GM21360 (cell line): ENCODE measurements at regions not wholly inside any gene's neighbourhood (a gene's known extent, or its start where the extent isn't known, plus 50 kb on each side); places are given as distances from the start of the nearest gene placed in this dataset.
"Not testable (repeated sequence)": the region's sequence is repeated elsewhere in the genome, so short reads cannot be mapped to it uniquely, and the experiment has no call there.

Experiments used
- ATAC-seq: cut with Tn5 transposase; IDR thresholded peaks from one replicate; pipeline ENCODE4 v1.9.1; 2021; ENCODE audit warnings: mild to moderate bottlenecking, moderate library complexity; ENCODE audit not compliant: unreplicated experiment

GRCh38 chr6:8361259-8361658 lies 74.1 kb downstream of the SLC35B3 start:
- ATAC-seq = no peak

- ATAC-seq = no peak
Observed at GRCh38 chr6:8352966-8353340, 82.4 kb downstream of the SLC35B3 start.

- no peak for ATAC-seq
Observed at GRCh38 chr6:8352335-8352965, 82.9 kb downstream of the SLC35B3 start.

DNA sequence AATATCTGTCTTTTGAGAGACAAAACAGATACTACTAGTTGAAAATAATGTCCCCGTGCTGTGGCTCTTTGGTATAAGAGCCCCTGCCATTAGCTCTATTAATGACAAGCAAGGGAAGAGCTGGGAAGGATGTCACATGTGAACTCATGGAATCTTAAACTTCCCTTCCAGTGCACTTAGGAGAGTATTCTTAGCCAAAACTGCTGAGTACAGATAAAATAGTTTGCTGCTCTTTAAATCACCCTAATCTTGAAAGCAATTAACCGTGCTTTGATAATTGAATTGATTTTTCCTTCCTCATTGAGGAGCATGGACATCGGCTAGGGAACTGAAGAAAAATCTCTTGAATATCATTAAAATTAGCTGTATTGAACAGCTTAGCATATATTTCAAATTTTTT lies 91.7 kb downstream of the SLC35B3 start:
- no peak for ATAC-seq

DNA sequence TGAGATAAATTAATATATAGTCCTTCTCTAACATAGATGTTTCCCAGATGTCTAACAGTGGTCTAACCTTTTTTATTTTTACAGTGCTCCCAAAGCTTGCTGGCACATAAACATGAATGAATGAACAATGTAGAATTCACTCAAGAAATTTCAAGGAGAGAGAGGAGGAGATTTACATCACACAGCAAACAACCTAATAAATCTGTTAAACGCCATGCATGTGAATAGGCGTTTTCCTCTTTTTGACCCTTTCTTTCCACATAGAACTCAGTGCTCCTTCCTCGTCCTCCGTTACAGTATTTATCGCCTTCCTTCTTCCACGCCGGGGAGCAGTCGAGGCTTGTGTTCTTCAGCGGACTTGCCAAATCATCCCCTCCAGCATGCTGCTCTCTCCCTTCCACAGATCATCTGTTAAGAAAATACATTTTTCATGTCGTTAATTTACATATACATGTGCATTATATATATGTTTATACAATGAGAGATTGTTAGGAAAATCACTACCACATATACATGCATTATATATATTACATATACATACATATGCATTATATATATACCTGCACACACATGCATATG lies 93.0 kb downstream of the SLC35B3 start:
- no peak for ATAC-seq

- ATAC-seq = no peak
Observed at GRCh38 chr6:8337147-8337546, 98.2 kb downstream of the SLC35B3 start.

DNA sequence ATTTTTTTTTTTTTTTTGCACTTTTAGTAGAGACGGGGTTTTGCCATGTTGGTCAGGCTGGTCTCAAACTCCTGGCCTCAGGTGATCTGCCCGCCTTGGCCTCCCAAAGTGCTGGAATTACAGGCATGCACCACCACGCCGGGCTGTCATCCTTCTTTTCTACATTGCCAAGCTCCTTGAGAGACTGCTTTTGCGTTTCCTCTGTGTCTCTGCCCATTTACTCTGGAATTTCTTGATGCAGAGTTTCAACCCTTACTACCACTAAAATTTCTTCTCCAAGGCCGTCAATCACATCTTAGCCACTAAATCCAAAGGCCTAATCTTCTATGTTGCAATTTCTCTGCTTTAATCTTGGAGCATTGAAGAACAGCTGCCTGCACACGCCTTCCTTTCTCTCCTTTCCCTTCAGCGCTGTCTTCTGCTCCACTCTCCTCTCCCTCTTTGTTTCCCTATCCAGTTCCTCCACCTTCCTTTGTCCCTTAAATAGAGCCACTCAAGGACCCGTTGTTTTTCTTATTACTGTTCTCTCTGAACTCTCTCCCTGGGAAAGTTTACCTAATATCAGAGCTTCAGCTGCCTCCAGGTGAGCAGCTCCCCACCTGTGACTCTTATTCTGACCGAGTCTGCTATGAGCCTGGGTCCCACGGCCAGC lies 98.8 kb downstream of the SLC35B3 start:
- no peak for ATAC-seq

- ATAC-seq = no peak
Observed at GRCh38 chr6:8335896-8336295, 99.4 kb downstream of the SLC35B3 start.

DNA sequence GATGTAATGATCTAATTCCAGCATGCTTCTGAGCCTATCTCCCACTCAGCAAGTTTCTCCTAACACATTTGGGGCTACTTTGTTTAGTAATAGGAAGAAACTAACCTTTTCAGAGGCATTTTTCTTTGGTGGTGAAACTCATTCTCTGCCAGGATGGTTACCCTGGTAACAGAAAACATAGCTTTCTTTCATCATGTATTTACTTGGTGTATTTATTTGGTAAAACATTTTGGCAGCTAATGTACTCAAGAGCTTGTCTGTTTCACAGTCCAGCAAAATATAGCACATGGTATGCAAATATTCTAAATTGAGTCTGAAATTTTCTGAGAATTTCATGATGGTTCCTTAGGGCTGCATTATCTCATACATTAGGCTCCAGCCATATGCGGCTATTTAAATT lies 100.0 kb downstream of the SLC35B3 start:
- ATAC-seq = no peak

DNA sequence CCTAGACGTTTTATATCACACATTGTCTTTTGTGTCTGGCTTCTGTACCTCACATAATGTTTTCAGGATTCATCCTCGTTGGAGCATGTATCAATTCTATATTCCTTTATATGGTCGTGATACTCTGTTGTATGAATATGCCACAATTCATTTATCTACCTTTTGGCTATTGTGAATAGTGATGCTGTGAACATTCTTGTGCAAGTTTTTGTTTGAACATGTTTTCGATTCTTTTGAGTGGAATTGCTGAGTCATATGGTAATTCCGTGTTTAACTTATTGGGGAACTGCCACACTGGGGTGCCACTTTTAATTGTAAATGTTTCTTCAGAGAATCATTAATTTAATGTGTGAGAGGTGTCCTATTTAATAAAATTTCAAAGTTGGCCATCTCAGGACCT lies 101.2 kb downstream of the SLC35B3 start:
- no peak for ATAC-seq

DNA sequence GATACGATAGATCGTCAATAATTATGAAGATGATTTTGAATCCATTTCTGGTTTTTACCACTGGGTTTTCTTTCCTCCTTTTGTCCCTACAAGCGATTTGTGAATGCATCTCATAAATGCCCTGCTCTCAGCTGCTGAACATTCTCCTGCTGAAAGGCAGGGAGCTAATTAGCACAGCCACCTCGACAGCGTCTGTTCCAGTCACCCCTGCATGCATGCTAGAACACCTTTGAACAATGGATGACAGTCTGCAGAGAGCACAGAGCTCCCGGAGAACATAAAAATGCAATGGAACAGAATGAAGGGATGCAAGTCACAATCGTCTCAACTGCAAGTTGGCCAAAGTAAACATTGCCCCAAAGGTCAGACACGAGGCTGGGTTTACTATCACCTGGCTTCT lies 105.8 kb downstream of the SLC35B3 start:
- ATAC-seq = no peak

DNA sequence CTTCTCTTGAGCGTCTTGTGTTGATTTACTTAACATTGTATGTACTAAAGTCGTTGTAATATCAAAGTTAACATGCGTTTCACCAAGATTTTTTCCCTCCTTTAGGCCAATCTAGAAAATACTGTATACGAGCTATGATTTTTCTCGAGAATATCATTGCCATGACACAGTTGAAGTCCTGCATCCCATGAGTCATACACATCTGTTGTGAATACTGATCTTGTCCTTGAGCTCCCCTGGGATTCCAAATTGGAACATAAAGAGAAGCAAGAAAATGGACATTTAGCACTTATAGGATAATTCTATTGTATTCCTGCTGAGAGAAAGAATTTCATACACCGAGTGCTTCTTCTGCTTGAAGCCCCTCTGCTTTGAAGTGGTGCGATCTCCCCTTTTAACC lies 109.6 kb downstream of the SLC35B3 start:
- ATAC-seq = no peak

DNA sequence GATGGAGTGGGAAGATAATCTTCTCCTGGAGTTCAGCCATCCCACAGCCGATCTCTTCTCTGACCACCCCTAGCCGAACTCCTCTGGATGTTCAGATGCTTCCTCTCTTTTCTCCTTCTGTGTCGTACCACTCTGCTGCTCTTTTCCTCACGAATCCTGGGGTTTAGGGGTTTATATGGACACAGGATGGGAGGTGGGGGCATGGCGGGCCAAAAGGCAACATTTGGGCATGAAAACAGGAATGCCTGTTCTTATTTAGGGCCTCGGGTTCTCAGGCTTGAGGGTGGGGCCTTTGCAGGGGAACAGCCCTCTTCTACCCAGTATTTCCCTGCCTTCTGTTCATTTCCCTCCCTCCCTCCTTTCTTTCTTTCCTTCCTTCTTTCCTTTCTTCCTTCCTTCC lies 112.7 kb downstream of the SLC35B3 start:
- no peak for ATAC-seq

DNA sequence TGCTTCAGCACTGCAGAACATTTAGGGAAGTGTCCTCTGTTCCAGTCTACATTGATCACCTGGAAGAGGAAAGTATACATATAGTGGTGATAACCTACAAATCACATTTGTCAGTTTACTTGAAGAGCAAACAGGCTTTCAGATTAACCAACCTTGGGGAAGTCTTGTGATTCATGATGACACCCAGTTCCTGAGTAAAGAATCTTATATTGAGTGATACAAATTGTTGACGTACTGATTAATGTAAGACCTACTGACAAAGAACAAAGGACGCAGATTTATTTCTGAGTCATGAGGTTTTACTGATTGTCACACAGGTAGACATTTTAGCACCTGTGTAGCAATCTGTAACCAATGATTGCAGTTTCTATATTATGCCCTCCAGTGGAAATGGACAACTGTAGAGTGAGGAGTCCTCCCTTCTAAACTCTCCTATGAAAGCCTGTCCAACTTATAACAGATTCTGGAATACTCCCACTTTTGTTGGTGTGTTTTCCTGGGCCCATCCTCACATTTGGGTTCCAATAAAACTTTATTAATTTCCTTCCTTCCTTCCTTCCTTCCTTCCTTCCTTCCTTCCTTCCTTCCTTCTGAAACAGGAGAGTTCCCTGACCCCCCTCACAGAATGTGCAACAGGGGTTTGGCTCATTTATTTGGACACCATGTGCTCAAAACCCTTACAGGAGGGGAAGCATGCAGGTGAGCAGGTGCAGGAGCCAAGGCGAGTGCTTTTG lies 113.5 kb downstream of the SLC35B3 start:
- no peak for ATAC-seq

DNA sequence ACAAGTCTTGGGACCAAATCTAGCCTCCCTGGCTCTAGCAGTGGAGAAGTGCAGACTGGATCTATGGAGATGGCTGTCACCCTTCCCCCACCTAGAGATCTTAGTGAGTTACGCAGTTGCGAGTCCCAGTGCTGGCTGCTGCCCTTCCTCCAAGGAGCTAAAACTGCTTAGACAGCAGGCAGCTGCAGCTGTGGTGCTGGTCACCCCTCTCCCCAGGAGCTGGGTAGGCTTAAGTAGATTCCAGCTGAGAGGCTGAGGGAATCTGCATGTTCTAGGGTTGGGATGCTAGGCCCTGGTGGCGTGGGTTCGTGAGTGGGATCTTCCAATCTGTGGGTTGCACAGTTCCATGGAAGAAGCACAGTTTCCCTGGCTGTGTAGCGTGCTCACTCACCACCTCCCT lies 120.2 kb downstream of the SLC35B3 start:
- no peak for ATAC-seq

DNA sequence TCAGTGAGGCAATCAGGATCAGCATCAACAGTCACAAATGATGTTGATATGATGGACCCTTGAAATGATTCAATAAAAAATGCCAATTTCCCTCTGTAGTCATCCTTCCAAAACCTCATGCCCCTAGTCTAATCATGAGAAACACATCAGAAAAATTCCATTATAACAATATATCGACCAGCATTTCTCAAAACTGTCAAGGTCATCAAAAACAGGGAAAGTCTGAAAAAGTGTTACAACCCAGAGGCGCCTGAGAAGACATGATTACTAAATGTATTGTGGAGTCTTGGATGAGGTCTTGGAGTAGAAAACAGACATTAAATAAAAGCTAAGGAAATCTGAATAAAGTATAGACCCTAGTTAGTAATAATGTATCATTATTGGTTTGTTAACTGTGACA lies 133.8 kb downstream of the SLC35B3 start:
- no peak for ATAC-seq

DNA sequence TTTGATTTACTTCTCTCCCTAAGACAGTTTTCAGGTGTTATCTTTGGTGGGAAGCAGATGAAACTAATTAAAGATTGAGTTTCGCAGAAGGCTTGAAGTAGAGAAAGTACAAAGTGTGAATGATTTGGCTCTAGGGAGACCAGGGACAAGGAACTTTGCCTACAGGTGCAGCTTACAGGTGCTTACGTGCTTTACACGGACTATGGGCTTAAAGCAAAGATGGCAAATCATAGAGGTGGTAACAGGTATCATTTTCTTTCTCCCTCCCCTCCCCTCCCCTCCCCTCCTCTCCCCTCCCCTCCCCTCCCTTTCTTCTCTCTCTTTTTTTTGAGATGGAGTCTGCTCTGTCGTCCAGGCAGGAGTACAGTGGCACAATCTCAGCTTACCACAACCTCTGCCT lies 136.3 kb downstream of the SLC35B3 start:
- no peak for ATAC-seq

- not testable (repeated sequence) for ATAC-seq
Observed at GRCh38 chr6:8282946-8283345, 152.4 kb downstream of the SLC35B3 start.

- ATAC-seq = no peak
Observed at GRCh38 chr6:8282380-8282779, 153.0 kb downstream of the SLC35B3 start.

- no peak for ATAC-seq
Observed at GRCh38 chr6:8279041-8279805, 156.1 kb downstream of the SLC35B3 start.

GRCh38 chr6:8278562-8278961 lies 156.8 kb downstream of the SLC35B3 start:
- ATAC-seq = no peak
